ENCODE measurements at regions not wholly inside any gene's neighbourhood (a gene's known extent, or its start where the extent isn't known, plus 50 kb on each side); places are given as distances from the start of the nearest gene placed in this dataset.
"Not testable (repeated sequence)": the region's sequence is repeated elsewhere in the genome, so short reads cannot be mapped to it uniquely, and the experiment has no call there.

GRCh38 chr4:164304861-164305260 is 449.1 kb upstream of the SMIM31 start:
- DNase-seq = no peak
- no peak for TF ChIP-seq GATA1 (IDR thresholded peaks at IDR 0.05; ENCODE audit: low read depth, low read length)
- TF ChIP-seq POLR2A (IDR thresholded peaks at IDR 0.05; ENCODE audit: low read length) = no peak

- no peak for DNase-seq
- TF ChIP-seq POLR2A (IDR thresholded peaks at IDR 0.05; ENCODE audit: low read length) (no peak), GATA1 (IDR thresholded peaks at IDR 0.05; ENCODE audit: low read depth, low read length) (no peak)
Observed at GRCh38 chr4:164307262-164307661, 446.7 kb upstream of the SMIM31 start.

- TF ChIP-seq POLR2A (IDR thresholded peaks at IDR 0.05; ENCODE audit: low read length) (no peak), GATA1 (IDR thresholded peaks at IDR 0.05; ENCODE audit: low read depth, low read length) (no peak)
- no peak for DNase-seq
Observed at GRCh38 chr4:164312671-164313070, 441.3 kb upstream of the SMIM31 start.

- no peak for TF ChIP-seq POLR2A (IDR thresholded peaks at IDR 0.05; ENCODE audit: low read length)
- TF ChIP-seq GATA1 (IDR thresholded peaks at IDR 0.05; ENCODE audit: low read depth, low read length) = no peak
- no peak for DNase-seq
Observed at GRCh38 chr4:164313853-164314252, 440.1 kb upstream of the SMIM31 start.

GRCh38 chr4:164318350-164318749 is 435.6 kb upstream of the SMIM31 start:
- no peak for TF ChIP-seq POLR2A (IDR thresholded peaks at IDR 0.05; ENCODE audit: low read length)
- no peak for TF ChIP-seq GATA1 (IDR thresholded peaks at IDR 0.05; ENCODE audit: low read depth, low read length)
- DNase-seq = no peak

- no peak for DNase-seq
- no peak for TF ChIP-seq GATA1 (IDR thresholded peaks at IDR 0.05; ENCODE audit: low read depth, low read length)
- no peak for TF ChIP-seq POLR2A (IDR thresholded peaks at IDR 0.05; ENCODE audit: low read length)
Observed at GRCh38 chr4:164319688-164320087, 434.2 kb upstream of the SMIM31 start.

GRCh38 chr4:164320847-164321246 is 433.1 kb upstream of the SMIM31 start:
- TF ChIP-seq POLR2A (IDR thresholded peaks at IDR 0.05; ENCODE audit: low read length) (no peak), GATA1 (IDR thresholded peaks at IDR 0.05; ENCODE audit: low read depth, low read length) (no peak)
- no peak for DNase-seq

GRCh38 chr4:164326056-164326455 is 427.9 kb upstream of the SMIM31 start:
- TF ChIP-seq GATA1 (IDR thresholded peaks at IDR 0.05; ENCODE audit: low read depth, low read length) (no peak), POLR2A (IDR thresholded peaks at IDR 0.05; ENCODE audit: low read length) (no peak)
- DNase-seq = no peak

- DNase-seq = no peak
- TF ChIP-seq POLR2A (IDR thresholded peaks at IDR 0.05; ENCODE audit: low read length) = no peak
- no peak for TF ChIP-seq GATA1 (IDR thresholded peaks at IDR 0.05; ENCODE audit: low read depth, low read length)
Observed at GRCh38 chr4:164337219-164337944, 416.5 kb upstream of the SMIM31 start.

- no peak for DNase-seq
- TF ChIP-seq GATA1 (IDR thresholded peaks at IDR 0.05; ENCODE audit: low read depth, low read length) = no peak
- no peak for TF ChIP-seq POLR2A (IDR thresholded peaks at IDR 0.05; ENCODE audit: low read length)
Observed at GRCh38 chr4:164343472-164343976, 410.4 kb upstream of the SMIM31 start.

GRCh38 chr4:164345756-164346155 is 408.2 kb upstream of the SMIM31 start:
- TF ChIP-seq POLR2A (IDR thresholded peaks at IDR 0.05; ENCODE audit: low read length) (no peak), GATA1 (IDR thresholded peaks at IDR 0.05; ENCODE audit: low read depth, low read length) (no peak)
- no peak for DNase-seq

GRCh38 chr4:164350061-164350460 is 403.9 kb upstream of the SMIM31 start:
- DNase-seq = no peak
- no peak for TF ChIP-seq POLR2A (IDR thresholded peaks at IDR 0.05; ENCODE audit: low read length)
- TF ChIP-seq GATA1 (IDR thresholded peaks at IDR 0.05; ENCODE audit: low read depth, low read length) = no peak

GRCh38 chr4:164350716-164351115 is 403.2 kb upstream of the SMIM31 start:
- DNase-seq = not testable (repeated sequence)

GRCh38 chr4:164357957-164358356 is 396.0 kb upstream of the SMIM31 start:
- no peak for DNase-seq
- no peak for TF ChIP-seq POLR2A (IDR thresholded peaks at IDR 0.05; ENCODE audit: low read length)

- TF ChIP-seq GATA1 (IDR thresholded peaks at IDR 0.05; ENCODE audit: low read depth, low read length) = no peak
- no peak for TF ChIP-seq POLR2A (IDR thresholded peaks at IDR 0.05; ENCODE audit: low read length)
- DNase-seq = no peak
Observed at GRCh38 chr4:164358400-164358799, 395.5 kb upstream of the SMIM31 start.

All from erythroblast (primary cell).